ENCODE measurements at regions not wholly inside any gene's neighbourhood (a gene's known extent, or its start where the extent isn't known, plus 50 kb on each side); places are given as distances from the start of the nearest gene placed in this dataset.

DNA sequence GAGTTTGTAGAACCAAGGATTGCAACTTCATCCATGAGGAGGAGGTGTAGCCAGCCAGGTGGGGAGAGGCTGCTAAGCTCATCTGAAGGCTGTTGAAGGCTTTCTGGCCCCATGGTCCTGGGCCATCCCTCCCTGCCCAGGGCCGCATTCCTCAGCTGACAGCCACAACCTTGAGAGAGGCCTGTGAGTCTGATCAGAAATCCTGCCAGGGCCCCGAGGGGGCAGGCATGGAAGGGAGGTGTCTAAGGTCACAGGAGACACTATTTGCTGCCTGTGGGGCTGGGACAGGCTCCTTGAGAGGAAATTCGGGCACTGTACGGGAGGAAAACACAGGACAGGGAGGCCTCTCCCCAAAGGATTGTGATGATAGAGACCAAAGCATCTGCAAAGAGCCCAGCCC is 88.1 kb upstream of the IGLL5 start:
- DNase-seq: no peak

DNA sequence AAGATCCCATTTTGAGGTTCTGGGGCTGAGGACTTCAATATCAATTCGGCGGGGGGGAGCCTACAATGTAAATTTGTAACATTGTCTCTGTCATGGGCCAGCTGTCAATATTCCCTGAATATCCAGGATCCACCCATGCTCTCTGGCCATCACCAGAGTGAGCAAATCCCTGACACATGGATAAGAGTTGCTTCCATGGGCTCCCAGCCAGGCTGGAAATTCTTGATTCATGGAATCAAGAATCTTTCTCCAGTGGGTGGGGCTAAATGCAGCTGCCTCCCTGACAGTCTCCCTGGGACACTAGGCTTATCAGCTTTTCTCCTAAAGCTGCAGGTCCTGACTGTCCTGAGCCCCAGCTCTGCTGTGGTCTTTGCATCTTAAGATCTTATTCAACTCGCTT is 86.9 kb upstream of the IGLL5 start:
- DNase-seq: no peak

DNA sequence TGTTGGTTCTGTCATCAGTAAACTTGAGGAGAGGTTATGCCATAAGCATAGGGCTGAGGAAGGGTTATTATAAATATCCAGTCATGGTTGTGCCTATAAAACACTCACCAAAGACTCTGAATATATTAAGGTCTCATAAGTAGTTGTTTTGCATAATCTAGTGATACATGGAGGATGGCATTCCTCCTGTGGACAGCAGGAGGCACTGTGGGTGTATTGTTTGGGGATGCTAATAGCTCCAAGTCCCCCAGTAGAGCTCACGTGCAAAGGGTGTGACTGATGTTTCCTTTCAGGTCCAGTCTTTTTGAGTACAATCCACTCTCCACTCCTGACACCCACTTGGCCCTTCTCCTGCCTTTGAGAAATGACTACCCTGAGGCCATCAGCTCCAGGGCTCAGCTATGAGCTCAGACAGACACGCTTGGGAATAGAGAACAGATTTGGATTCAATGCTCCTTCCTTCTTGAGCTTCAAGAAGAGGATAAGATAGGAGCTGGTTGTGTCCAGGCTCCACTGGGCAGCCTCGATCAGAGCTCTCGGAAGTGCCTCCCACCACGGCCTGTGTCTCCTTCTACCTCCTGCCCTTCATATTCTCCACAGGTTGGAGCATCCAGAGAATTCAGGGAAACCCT is 85.2 kb upstream of the IGLL5 start:
- DNase-seq: no peak

DNA sequence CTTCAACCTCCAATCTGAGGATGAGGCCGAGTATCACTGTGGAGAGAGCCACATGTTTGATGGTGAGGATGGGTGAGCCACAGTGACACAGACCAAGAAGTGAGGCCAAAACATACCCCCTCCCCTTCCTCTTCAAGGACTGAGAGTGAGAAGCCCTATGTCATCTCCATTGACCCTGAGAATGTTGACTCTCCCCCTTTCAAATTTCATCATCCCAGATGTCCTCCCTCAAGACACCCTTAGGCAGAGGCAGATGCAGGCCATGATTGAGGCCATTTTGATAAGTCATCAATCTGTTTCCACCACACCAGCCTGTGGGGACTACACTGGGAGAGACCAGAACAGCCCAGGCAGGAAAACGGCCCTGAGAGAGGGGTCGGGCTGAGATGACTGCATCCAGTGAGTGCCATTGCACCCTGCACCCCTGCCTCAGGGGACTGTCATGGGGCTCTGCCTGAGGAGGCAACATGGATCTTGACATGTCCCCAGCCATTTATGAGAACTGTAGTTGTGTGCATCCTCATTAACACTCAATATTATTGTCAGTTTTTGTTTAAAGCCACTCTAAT is 84.2 kb upstream of the IGLL5 start:
- DNase-seq: no peak

DNA sequence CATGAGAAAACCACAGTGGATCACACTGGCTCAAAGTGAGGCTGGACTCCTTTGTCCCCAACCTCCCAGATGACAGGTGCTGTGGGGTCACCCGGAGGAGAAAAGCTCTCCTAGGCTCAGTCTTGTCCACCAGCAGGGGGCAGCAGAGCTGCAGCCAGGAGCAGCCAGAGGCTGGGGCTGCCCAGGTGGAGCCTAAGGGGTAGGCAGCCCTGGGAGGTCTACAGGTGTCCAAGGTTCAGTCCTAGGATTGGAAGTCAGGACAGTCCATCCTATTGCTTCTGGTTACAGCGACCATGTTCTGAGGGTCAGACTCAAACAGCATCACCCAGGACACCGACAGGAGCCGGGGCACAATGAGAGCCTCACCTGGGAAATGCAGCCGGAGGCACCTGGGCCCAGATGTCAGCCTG is 77.6 kb upstream of the IGLL5 start:
- peak in 16 of 58 donors; percentile 2 to 62 (median 14) for DNase-seq

DNA sequence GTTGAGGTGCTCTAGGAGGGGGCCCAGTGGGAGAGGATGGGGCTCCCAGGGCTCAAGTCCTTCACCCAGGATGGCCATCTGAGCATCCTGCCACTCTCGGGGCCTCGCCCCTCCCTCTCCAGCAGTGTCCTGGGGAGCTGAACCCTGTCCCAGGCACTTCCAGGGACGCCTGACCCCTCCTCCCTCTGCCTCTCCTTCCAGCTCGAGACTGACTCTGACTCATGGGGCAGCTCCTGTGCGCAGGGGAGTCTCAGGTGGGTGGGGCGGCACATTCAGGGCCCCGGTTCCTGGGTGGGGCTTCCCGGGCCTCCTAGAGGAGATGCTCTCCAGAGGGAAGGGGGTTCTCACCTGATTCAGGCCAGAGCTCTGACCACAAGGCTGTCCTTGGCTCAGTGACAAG is 77.1 kb upstream of the IGLL5 start:
- DNase-seq: no peak

DNA sequence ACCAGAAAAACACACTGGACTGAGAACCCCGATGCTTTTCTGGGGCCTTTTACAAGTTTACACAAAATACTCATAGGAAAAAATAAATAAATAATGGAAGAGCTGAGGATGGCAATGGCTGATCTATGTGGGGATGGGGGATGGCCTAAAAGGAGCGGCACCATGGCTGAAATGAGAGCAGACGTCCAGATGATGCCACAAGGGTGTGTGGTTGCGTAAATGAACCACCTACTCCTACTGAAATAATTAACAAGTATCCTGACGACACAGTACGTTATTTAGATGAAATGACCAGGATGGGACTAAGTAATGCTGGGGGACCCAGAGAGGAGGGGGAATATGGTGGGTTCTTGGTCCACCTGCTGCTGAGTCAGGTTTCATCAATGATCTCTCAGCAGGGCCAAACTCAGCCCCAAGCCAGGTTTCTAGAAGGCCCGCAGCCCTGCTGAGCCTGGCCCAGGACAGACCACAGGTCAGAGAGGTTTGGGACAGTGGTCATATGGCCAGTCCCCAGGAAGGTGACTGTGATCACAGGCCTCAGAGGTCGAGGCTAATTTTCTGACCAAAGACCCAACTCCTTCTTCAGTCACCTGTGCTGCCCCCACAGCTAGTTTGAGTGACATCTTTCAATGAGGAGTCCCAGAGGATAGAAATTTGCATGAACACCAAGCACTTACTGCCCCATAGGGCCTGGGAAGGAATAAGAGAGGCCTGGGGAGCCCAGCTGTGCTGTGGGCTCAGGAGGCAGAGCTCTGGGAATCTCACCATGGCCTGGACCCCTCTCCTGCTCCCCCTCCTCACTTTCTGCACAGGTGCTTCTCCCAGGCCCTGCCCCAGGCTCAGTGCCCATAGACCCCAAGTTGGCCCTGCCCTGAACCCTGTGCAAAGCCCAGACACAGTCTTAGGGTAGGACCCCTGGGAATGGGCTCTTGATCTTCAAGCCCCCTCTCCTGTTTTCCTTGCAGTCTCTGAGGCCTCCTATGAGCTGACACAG is 76.3 kb upstream of the IGLL5 start:
- DNase-seq: no peak

DNA sequence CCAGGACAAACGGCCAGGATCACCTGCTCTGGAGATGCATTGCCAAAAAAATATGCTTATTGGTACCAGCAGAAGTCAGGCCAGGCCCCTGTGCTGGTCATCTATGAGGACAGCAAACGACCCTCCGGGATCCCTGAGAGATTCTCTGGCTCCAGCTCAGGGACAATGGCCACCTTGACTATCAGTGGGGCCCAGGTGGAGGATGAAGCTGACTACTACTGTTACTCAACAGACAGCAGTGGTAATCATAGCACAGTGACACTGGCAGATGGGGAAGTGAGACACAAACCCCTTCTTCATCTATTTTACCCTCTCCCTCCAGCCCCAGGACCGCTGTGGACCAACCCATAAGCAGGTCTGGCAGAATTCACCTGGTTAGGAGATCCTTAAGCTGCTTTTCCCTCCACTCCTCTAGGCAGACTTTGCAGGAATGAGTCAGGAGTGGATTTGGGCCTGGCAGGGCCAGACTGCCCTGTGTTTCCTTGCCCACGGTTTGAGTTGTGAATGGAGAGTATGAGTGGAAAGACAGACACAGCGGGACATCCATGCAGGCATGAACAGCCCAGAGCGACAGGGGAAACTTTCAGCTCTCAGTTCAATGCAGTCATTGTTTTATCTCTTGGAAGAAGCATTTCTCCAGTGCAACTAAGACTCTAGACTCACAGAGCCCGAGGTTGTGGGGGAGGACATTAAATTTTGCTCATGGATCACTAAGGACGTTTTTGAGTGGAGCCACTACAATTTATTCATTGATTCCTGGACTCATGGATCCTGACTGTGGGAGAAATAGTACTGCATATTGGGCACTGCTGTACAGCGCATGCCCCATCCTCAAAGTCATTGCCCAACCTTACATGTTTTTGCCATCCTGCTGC is 75.3 kb upstream of the IGLL5 start:
- no peak for DNase-seq

DNA sequence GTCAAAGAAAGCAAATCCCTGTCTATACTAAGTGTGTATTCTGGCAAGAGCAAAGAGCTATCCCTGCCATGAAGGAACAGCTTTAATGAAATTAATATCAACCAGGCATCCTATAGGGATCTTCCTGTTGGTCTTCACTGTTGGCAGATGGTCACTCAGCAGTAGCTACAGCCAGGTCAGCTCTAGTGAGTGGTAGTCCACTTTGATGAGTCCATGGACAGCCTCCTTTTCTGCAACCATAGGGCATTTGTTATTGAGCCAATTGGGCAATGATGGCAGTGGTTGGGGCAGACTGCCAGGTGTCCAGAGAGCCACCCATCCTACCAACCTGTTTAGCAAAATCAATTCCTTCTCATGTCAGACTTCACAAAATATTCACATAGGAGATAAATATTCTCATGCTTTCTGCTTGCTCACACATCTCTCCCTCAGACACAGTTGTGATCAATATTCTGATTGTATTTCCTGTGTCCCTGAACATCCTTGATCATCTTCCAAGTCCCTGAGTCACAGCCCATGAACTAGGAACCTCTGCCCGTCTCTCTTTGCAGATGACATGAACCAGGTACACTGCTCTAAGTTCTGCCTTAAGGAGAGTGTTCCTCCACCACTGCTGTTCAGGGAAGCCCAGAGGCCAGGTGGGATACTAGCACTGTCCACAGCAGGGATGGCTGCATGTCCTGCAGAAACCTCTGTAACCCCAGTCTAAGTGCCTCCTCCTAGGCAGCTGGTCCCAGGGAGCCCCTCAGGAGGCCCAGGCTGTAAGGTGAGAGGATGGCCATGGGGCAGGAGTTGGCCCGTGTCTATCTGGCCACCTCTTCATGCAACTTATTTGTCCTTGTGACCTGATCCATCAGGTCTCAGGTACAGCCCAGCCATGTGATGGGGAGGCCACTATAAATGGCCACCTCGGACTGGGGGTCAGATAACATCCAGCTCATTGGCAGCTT is 74.2 kb upstream of the IGLL5 start:
- no peak for DNase-seq

DNA sequence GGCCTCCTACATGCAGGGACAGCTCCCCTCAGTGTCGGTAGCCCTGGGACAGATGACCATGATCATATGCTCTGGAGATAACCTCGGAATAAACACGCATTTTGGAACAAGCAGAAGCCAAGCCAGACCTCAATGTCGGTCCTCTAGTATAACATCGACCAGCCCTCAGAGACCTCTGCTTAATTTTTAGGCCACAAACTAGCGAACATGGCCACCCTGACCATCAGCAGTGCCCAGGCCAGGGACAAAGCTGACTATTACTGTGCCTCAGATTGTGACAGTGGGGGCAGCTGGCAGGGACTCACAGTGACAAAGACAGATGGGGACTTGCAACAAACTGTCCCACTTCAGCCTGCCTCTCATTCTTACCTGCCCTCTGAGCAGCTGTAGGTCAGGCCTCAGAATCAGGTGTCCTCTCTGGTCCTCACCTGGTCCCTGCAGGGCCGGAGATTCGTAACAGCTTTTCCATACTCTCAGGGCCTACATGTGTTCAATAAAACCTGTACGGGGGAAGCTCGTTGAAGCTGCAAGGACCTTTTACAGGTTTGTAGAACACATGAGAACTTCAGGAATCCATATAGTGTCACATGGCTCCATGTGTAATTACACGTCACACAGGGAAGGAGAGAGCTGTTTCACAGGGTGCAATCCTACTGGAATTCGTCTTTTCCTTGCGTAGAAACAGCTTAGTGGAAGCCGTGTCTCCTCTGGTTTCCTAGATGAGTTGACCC is 72.8 kb upstream of the IGLL5 start:
- no peak for DNase-seq

DNA sequence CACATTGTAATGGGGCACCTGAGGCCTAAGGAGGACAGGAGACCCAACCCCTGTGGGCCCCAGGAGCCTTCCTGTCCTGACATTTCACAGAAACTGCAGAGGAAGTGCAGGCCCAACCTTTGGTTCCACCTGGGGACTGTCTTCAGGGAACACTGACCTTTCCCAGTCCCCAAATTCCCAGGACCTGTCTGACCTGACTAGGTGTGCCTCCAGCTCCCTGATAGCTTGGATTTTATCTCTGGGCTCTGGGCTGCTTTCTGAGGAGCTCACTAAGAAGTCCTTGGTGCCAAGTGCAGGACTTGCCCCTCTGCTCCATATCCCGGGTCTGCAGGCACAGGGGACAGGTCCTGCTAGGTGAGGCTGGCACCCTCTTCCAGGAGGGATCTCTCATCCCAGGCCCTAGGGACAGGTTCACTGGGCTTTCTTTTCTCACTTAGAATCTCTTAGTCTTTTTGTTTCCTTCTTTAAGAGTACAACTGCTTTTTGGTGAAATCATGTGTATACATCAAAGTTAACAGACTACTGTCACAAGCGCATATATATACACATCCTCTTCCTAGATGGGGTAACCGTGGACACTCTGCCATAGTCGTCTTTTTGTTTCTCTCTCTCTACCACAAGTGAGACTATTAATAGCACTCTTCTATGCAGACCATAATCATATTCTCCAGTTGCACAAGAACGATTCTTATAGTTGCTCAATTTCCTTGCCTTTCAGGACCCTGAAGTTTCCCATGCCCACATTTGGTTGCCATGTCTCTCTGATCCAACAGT is 72.0 kb upstream of the IGLL5 start:
- no peak for DNase-seq

DNA sequence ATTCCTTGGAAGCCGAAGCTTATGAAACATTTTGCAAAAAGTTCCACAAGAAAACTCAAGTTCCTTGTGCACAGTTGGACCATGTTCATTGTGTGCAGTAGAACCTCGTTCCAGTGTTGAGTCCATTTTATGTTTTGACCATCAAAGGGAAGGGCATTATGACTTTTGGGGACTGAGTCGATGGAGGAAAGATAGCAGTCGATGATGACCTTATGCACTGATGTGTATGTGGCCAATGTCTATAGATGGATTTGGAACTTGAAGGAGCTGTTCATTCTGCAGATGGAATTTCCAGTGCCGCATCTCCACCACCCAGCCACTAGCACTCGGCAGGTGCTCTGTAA is 71.5 kb upstream of the IGLL5 start:
- DNase-seq: no peak

DNA sequence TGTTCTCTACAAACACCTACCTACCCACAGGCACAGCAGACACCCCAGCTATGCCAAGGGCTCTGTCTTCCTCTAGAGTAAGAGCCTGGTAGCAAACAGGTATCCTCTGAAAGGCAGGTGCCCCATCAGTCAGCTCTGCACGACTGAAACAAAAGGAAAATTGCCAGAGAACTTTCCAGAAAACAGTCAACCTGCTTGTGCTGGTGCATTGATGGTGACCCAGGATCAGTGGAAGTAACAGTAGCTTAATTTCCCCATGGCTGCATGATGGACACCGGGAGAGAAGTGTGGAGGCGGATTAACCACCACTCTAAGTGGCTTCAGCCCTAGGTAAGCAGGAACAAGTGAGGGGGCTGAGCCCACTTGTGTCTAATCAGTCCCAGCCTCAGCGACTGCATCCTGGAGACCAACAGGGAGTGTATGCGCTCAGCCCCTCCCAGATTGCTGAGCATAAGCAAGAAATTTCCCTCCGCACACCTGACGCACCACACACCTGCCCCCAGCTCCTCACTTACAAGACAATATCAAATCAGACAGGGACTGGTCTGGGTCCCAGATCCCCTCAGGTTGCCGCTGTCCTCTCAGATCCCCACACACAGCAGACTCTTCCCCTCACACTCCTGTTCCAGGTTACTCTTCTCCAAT is 70.7 kb upstream of the IGLL5 start:
- no peak for DNase-seq

DNA sequence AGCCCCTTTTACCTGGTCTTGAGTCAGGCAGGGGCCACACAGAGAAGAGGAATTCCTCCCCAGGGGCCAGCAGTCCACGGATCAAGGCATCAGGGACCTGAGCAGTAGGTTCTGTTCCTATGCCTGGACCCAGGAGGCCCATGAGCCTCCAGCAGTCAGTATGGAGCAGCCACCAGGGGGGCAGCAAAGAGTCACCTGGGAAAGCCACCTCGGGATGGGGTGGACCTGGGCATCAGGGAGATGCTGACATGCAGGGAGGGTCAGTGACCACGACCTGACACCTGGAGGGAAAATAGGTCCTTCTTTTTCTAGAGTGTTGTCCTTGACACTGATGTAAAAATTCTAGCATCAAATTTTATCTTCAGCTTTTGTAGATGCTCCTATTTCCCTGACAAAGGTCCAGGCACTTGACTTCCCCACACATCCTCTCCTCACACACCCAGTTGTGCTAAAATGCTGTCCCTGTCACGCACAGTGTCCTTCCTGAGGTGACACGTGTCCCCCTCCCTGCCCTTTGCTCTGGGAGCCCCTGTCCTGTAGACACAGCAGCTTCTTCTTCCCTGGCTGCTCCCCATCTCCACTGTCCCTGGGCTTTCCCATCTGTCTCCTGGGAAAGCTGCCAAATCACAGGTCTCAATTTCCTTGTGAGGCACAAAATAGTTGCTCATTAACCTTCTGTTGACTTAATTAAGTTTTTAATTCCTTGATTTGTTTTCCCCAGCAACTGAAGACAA is 70.0 kb upstream of the IGLL5 start:
- DNase-seq: no peak

DNA sequence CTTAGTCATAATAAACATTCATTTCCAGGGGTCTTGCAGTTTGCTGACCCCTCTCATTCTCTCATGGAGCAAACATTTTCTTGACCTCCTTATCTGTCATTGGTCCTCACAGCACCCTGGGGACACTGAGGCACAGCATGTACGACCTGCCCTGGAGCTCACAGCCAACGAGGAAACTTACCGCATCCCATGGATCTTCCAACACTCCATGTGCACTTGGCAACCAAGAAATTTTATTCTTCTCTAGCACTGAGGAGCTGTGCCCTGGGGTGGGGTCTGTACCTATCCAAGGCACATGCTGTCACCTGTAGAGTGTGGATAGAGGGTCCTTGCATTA is 69.4 kb upstream of the IGLL5 start:
- no peak for DNase-seq

DNA sequence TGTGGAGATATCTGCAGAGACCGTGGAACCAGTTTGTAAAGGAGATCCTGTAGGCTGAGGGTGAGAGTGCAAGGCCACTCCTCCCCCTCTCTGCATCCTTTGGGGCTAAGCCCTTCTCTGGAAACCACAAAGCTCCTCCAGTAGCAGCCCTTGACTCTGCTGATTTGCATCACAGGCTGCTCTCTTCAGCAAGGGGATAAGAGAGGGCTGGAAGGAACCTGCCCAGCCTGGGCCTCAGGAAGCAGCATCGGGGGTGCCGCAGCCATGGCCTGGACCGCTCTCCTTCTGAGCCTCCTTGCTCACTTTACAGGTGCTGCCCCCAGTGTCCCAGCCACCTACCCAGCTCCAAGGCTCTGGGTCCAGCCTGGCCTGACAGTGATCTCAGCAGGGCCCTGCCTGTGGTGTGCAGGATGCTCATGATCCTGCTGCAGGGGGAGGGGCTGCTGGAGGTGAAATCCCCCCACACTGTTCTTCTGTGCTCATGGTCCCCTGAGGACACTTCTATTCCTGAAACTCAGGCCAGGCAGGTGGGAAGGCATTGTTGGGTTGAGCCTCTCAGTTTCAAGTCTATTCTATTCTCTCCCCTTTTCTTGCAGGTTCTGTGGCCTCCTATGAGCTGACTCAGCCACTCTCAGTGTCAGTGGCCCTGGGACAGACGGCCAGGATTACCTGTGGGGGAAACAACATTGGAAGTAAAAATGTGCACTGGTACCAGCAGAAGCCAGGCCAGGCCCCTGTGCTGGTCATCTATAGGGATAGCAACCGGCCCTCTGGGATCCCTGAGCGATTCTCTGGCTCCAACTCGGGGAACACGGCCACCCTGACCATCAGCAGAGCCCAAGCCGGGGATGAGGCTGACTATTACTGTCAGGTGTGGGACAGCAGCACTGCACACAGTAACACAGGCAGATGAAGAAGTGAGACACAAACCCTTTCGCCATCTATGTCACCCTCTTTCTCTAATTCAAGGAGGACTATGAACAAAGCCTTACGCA is 68.5 kb upstream of the IGLL5 start:
- no peak for DNase-seq
